Suprapubic skin (tissue), 3 donors: ENCODE measurements at regions not wholly inside any gene's neighbourhood (a gene's known extent, or its start where the extent isn't known, plus 50 kb on each side); places are given as distances from the start of the nearest gene placed in this dataset.

Experiments
- CTCF ChIP-seq, 2 donors: fragments of 200-600 bp in 1 of 2; fragments of 450-650 bp in 1 of 2; sonication (generic) in 1 of 2; IDR thresholded peaks; one replicate each; pipeline ENCODE4 v1.5.1; 2016 to 2019; ENCODE audit warnings: antibody characterized with exemption in 2 of 2, mild to moderate bottlenecking in 1 of 2, moderate library complexity in 1 of 2
- EP300 ChIP-seq: sonication (generic); formaldehyde crosslinking; IDR thresholded peaks from one replicate; pipeline ENCODE4 v1.6.1; 2017; ENCODE audit warnings: antibody characterized with exemption

GRCh38 chr5:18023275-18023674 lies 389.0 kb downstream of the TAF11L14 start:
- no peak for TF ChIP-seq CTCF (IDR thresholded peaks at IDR 0.05)
- no peak for TF ChIP-seq EP300
